GM12878 (cell line): ENCODE measurements at regions not wholly inside any gene's neighbourhood (a gene's known extent, or its start where the extent isn't known, plus 50 kb on each side); places are given as distances from the start of the nearest gene placed in this dataset.

ENCODE experiments used
- ATAC-seq: fragments of 200-7000 bp; cut with Tn5 transposase; 3 replicates; pipeline ENCODE4 v1.9.1; 2020; ENCODE audit warnings: mild to moderate bottlenecking, moderate library complexity
- BruUV-seq: library from RNA; stranded (reverse); fragments of 400-500 nt; replicated peaks from 2 replicates; lab custom pipeline; 2021; lab: Mats Ljungman, UMichigan
- CTCF ChIA-PET: fragments of 300-600 bp; sonication (Branson Sonifier 250); formaldehyde crosslinking; extraction: SDS; loops from one replicate; lab custom pipeline; 2021; ENCODE audit warnings: inconsistent platforms; lab: Yijun Ruan, JAX
- POLR2A ChIA-PET: fragments of 350-600 bp; formaldehyde crosslinking; extraction: SDS; loops from one replicate; lab custom pipeline; 2021; ENCODE audit warnings: inconsistent platforms; lab: Charles Lee
- RAD21 ChIA-PET: fragments of 300-600 bp; sonication (Branson Sonifier 250); formaldehyde crosslinking; loops from one replicate; lab custom pipeline; 2023; ENCODE audit warnings: antibody characterized with exemption; ENCODE audit not compliant: unreplicated experiment; lab: Charles Lee
- SMC1A ChIA-PET: fragments of 300-600 bp; sonication (Branson Sonifier 250); formaldehyde crosslinking; loops from one replicate; lab custom pipeline; 2023; ENCODE audit not compliant: unreplicated experiment, uncharacterized antibody; lab: Charles Lee
- DNase-seq: peaks from one replicate; pipeline ENCODE4 v3.0.0-alpha.2; 2011; ENCODE audit warnings: low read depth, low spot score
- FAIRE-seq: peaks from 3 replicates; lab custom pipeline; 2011; peaks lifted over from hg19 to GRCh38; lab: Jason Lieb, UNC
- H2AFZ ChIP-seq: 2 replicates; pipeline ENCODE4 v1.6.0; 2011; ENCODE audit warnings: low read depth, low read length, control low read depth; ENCODE audit not compliant: control insufficient read depth
- H3K27ac ChIP-seq: 2 replicates; pipeline ENCODE4 v1.5.1; 2011; ENCODE audit warnings: control low read depth; ENCODE audit not compliant: control insufficient read depth, insufficient read depth
- H3K27me3 ChIP-seq, 2 experiments: replicated peaks in 1 of 2; 2 replicates each; pipeline versions ENCODE4 v1.6.0 to v1.6.1; 2011; ENCODE audit warnings: low read length in 1 of 2; ENCODE audit not compliant: control insufficient read depth in 2 of 2, insufficient read depth in 2 of 2
- H3K36me3 ChIP-seq, 2 experiments: 2 replicates each; pipeline ENCODE4 v1.5.1; 2011; ENCODE audit warnings: low read length in 1 of 2; ENCODE audit not compliant: control insufficient read depth in 2 of 2, insufficient read depth in 2 of 2
- H3K4me1 ChIP-seq: 2 replicates; pipeline ENCODE4 v1.6.1; 2011; ENCODE audit warnings: mild to moderate bottlenecking, low read length, moderate library complexity, mixed read lengths; ENCODE audit not compliant: control insufficient read depth, insufficient read depth
- H3K4me2 ChIP-seq: 2 replicates; pipeline ENCODE4 v1.6.0; 2011; ENCODE audit warnings: control low read depth; ENCODE audit not compliant: control insufficient read depth, insufficient read depth
- H3K4me3 ChIP-seq: fragments of 200-600 bp; sonication (generic); 2 replicates; pipeline ENCODE4 v1.5.1; 2016
- H3K79me2 ChIP-seq: 2 replicates; pipeline ENCODE4 v1.6.0; 2011; ENCODE audit warnings: low read length; ENCODE audit not compliant: control insufficient read depth, insufficient read depth
- H3K9ac ChIP-seq: 2 replicates; pipeline ENCODE4 v1.8.0; 2011; ENCODE audit warnings: low read length, control low read depth, mixed read lengths; ENCODE audit not compliant: control insufficient read depth, insufficient read depth
- H3K9me3 ChIP-seq: replicated peaks from 3 replicates; pipeline ENCODE4 v1.5.1; 2011; ENCODE audit warnings: mild to moderate bottlenecking, low read length; ENCODE audit not compliant: control insufficient read depth, insufficient read depth
- H4K20me1 ChIP-seq: 2 replicates; pipeline ENCODE4 v1.6.0; 2011; ENCODE audit not compliant: control insufficient read depth, insufficient read depth
- BMI1 ChIP-seq: fragments of 450-650 bp; IDR thresholded peaks from 2 replicates; pipeline ENCODE4 v1.6.1; 2016; ENCODE audit warnings: mild to moderate bottlenecking, moderate library complexity, borderline replicate concordance
- CEBPB ChIP-seq, 2 experiments: fragments of 150-350 bp in 1 of 2; IDR thresholded peaks; 2 replicates each; pipeline ENCODE4 v1.6.1; 2012 to 2014; ENCODE audit warnings: low read depth in 2 of 2, low read length in 2 of 2, borderline replicate concordance in 1 of 2, inconsistent platforms in 1 of 2
- DPF2 ChIP-seq: fragments of 450-650 bp; IDR thresholded peaks from 2 replicates; pipeline ENCODE4 v1.6.1; 2017; ENCODE audit warnings: mild to moderate bottlenecking
- HDAC2 ChIP-seq: fragments of 200-600 bp; sonication (generic); IDR thresholded peaks from 2 replicates; pipeline ENCODE4 v1.6.1; 2017
- KDM1A ChIP-seq: fragments of 200-600 bp; sonication (generic); IDR thresholded peaks from 2 replicates; pipeline ENCODE4 v1.6.1; 2016; ENCODE audit warnings: borderline replicate concordance
- SREBF1 ChIP-seq: IDR thresholded peaks from 2 replicates; pipeline ENCODE4 v1.6.1; 2012; ENCODE audit warnings: mild to moderate bottlenecking, low read length
- WGBS: methylation state at CpG from one replicate; pipeline ENCODE4 v1.1.6; 2016; ENCODE audit warnings: low lambda C conversion rate; ENCODE audit not compliant: insufficient replicate concordance, insufficient coverage; ENCODE audit errors: missing lambda C conversion rate; 5-methylcytosine and 5-hydroxymethylcytosine counted together
- in situ Hi-C: fragments of 300-500 bp; cut with MboI; formaldehyde crosslinking; loops from 9 replicates; pipeline ENCODE4 v1.14.3; 2018; ENCODE audit warnings: mixed read lengths
- intact Hi-C: fragments of 100-400 bp; cut with micrococcal nuclease; formaldehyde crosslinking; loops from one replicate; pipeline ENCODE4 v1.14.2; 2022; ENCODE audit not compliant: unreplicated experiment
- TF ChIP-seq, protein P1 (sequence below): IDR thresholded peaks from 2 replicates; pipeline ENCODE4 v1.6.1; 2011; ENCODE audit warnings: mild to moderate bottlenecking, low read depth, low read length, moderate library complexity; ENCODE audit not compliant: insufficient replicate concordance

DNA sequence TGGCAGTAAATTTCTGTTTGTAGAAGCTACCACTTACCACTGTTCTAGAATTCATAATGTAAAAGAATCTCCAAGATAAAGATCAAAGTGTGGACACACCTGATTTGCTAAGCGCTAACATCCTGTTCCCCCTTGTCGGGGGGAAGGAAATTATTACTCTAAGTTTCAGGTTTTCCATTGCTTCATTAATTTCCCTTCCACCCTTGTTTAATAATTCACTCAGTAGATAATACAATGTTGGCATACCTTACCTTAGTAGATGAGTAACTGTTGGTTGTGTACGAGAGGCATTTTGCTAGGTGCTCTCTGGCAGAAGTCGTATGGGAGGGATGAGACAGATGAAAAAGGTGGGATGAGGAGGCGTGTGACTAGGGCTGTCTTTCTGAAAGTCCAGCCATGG, 641.2 kb upstream of the ARRDC4 start:
- ATAC-seq: no peak
- FAIRE-seq: no peak
- Histone ChIP-seq H3K4me3 (no peak overlapping the region), H3K36me3 (no peaks in the 10 kb centered on the region), H3K27me3 (no peaks in the 10 kb centered on the region), H3K9ac (no peak overlapping the region), H3K79me2 (no peaks in the 10 kb centered on the region), H3K4me1 (no peaks in the 10 kb centered on the region), H2AFZ (no peak overlapping the region), H3K27ac (no peak overlapping the region), H3K9me3 (no peaks in the 10 kb centered on the region), H3K4me2 (no peak overlapping the region), H4K20me1 (no peaks in the 10 kb centered on the region)
- ChIA-PET RAD21 (no interaction called here), SMC1A (interaction anchor here (1.8 kb wide), 1 partner anchor 11 kb away, joined by 6 read pairs; no protein-coding TSS in a partner anchor), CTCF (no interaction called here), POLR2A (no interaction called here)
- BruUV-seq: no TSS peak
- DNase-seq: no peak
- TF ChIP-seq, protein P1, sequence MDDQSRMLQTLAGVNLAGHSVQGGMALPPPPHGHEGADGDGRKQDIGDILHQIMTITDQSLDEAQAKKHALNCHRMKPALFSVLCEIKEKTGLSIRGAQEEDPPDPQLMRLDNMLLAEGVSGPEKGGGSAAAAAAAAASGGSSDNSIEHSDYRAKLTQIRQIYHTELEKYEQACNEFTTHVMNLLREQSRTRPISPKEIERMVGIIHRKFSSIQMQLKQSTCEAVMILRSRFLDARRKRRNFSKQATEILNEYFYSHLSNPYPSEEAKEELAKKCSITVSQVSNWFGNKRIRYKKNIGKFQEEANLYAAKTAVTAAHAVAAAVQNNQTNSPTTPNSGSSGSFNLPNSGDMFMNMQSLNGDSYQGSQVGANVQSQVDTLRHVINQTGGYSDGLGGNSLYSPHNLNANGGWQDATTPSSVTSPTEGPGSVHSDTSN: no peak
- no peak for TF ChIP-seq CEBPB (IDR thresholded peaks at IDR 0.05; ENCODE audit: borderline replicate concordance in 1 of 2, low read depth in 2 of 2, low read length in 2 of 2)
- no peak for TF ChIP-seq BMI1
- TF ChIP-seq DPF2: no peak
- TF ChIP-seq HDAC2: no peak
- intact Hi-C loops: no loop called here
- in situ Hi-C loops: no loop called here
- 44% methylated on average over 5 of the region's 5 CpGs for WGBS

DNA sequence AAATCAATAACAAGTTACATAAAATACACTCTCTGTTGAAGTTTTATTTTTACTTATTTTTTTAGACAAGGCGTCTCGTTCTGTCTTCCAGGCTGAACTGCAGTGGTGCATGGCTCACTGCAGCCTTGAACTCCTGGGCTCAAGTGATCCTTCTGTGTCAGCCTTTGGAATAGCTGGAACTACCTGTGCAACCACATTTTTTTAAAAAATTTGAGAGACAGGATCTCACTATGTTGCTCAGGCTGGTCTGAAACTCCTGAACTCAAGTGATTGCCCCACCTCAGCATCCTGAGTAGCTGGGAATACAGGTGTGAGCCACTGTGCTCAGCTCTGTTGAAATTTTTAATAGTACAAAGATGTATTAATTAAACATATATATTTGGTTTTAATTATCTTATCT, 614.3 kb upstream of the ARRDC4 start:
- WGBS: 0% methylated on average over 2 of the region's 2 CpGs
- Histone ChIP-seq H3K9me3 (no peaks in the 10 kb centered on the region), H3K27ac (no peak overlapping the region), H2AFZ (no peak overlapping the region), H3K79me2 (no peaks in the 10 kb centered on the region), H4K20me1 (no peaks in the 10 kb centered on the region), H3K4me3 (no peak overlapping the region), H3K9ac (no peak overlapping the region), H3K27me3 (no peaks in the 10 kb centered on the region), H3K36me3 (no peaks in the 10 kb centered on the region), H3K4me2 (no peak overlapping the region), H3K4me1 (no peaks in the 10 kb centered on the region)
- RAD21 ChIA-PET: no interaction called here
- CTCF ChIA-PET: no interaction called here
- intact Hi-C loops (no loop called here), in situ Hi-C loops (no loop called here)
- BruUV-seq: no TSS peak
- POLR2A ChIA-PET: no interaction called here
- TF ChIP-seq KDM1A (no peak), BMI1 (no peak), CEBPB (IDR thresholded peaks at IDR 0.05; ENCODE audit: borderline replicate concordance in 1 of 2, low read depth in 2 of 2, low read length in 2 of 2) (no peak), SREBF1 (no peak)
- ATAC-seq (no peak), DNase-seq (no peak), FAIRE-seq (no peak)
- SMC1A ChIA-PET: no interaction called here
